HCT116 (cell line): ENCODE measurements at regions not wholly inside any gene's neighbourhood (a gene's known extent, or its start where the extent isn't known, plus 50 kb on each side); places are given as distances from the start of the nearest gene placed in this dataset.
"Not testable (repeated sequence)": the region's sequence is repeated elsewhere in the genome, so short reads cannot be mapped to it uniquely, and the experiment has no call there.

ENCODE experiments used
- ATAC-seq: fragments of 200-7000 bp; cut with Tn5 transposase; 2 replicates; pipeline ENCODE4 v1.9.1; 2020; ENCODE audit warnings: mild to moderate bottlenecking, moderate library complexity
- BruUV-seq: library from RNA; stranded (reverse); fragments of 400-500 nt; replicated peaks from 2 replicates; lab custom pipeline; 2021; lab: Mats Ljungman, UMichigan
- CTCF ChIA-PET: fragments of 300-600 bp; sonication (Branson Sonifier 250); formaldehyde crosslinking; loops from one replicate; lab custom pipeline; 2021; ENCODE audit warnings: antibody characterized with exemption; lab: Charles Lee
- POLR2A ChIA-PET: fragments of 300-600, 350-600 bp; sonication (Branson Sonifier 250); formaldehyde crosslinking; loops from one replicate; lab custom pipeline; 2021; ENCODE audit warnings: antibody characterized with exemption; lab: Charles Lee
- RAD21 ChIA-PET, 2 experiments: fragments of 300-600 bp; sonication (Branson Sonifier 250); formaldehyde crosslinking; loops; one replicate each; lab custom pipeline; 2023; ENCODE audit warnings: low total read pairs in 2 of 2; ENCODE audit not compliant: uncharacterized antibody in 2 of 2, unreplicated experiment in 2 of 2, low non-redundant PET in 1 of 2; lab: Charles Lee
- DNase-seq: peaks from one replicate; pipeline ENCODE4 v3.0.0-alpha.2; 2010; ENCODE audit warnings: low read depth, low spot score
- H2AFZ ChIP-seq: fragments of 200-600 bp; shearing (Covaris generic), sonication (generic); 2 replicates; pipeline ENCODE4 v1.6.1; 2017; ENCODE audit warnings: low read depth, mixed run types, mixed read lengths, antibody characterized with exemption, low read length; ENCODE audit not compliant: poor library complexity, severe bottlenecking
- H3K27ac ChIP-seq: 2 replicates; pipeline ENCODE4 v1.5.1; 2012; ENCODE audit warnings: low read depth, low read length
- H3K27me3 ChIP-seq: fragments of 200-600 bp; sonication (generic); 2 replicates; pipeline ENCODE4 v1.6.1; 2016; ENCODE audit warnings: mixed run types, low read length, mixed read lengths; ENCODE audit not compliant: insufficient read depth
- H3K36me3 ChIP-seq, 2 experiments: fragments of 200-500 bp in 1 of 2; fragments of 200-600 bp in 1 of 2; sonication (Bioruptor generic) in 1 of 2; sonication (generic) in 1 of 2; 2 replicates each; pipeline versions ENCODE4 v1.5.1 to v1.6.1; 2014 to 2016; ENCODE audit warnings: low read length in 2 of 2, inconsistent platforms in 1 of 2, mixed read lengths in 1 of 2, mixed run types in 1 of 2; ENCODE audit not compliant: insufficient read depth in 2 of 2, control insufficient read depth in 1 of 2
- H3K4me1 ChIP-seq, 2 experiments: fragments of 200-600 bp in 1 of 2; sonication (generic) in 1 of 2; 2 replicates each; pipeline versions ENCODE4 v1.5.1 to v1.6.1; 2012 to 2017; ENCODE audit warnings: low read length in 2 of 2, inconsistent platforms in 1 of 2, mild to moderate bottlenecking in 1 of 2, mixed read lengths in 1 of 2, mixed run types in 1 of 2, moderate library complexity in 1 of 2; ENCODE audit not compliant: insufficient read depth in 2 of 2, control insufficient read depth in 1 of 2
- H3K4me2 ChIP-seq: fragments of 200-600 bp; sonication (generic); 2 replicates; pipeline ENCODE4 v1.6.1; 2017; ENCODE audit warnings: mixed run types, low read length, mixed read lengths
- H3K4me3 ChIP-seq, 2 experiments: fragments of 200-600 bp in 1 of 2; sonication (generic) in 1 of 2; replicated peaks in 1 of 2; 2 replicates each; pipeline ENCODE4 v1.5.1; 2011 to 2016; ENCODE audit warnings: low read length in 2 of 2, control low read depth in 1 of 2, low read depth in 1 of 2, mild to moderate bottlenecking in 1 of 2, mixed read lengths in 1 of 2, mixed run types in 1 of 2
- H3K79me2 ChIP-seq: fragments of 200-600 bp; sonication (generic); 2 replicates; pipeline ENCODE4 v1.6.1; 2017; ENCODE audit warnings: mild to moderate bottlenecking, mixed run types, low read length, moderate library complexity, mixed read lengths; ENCODE audit not compliant: insufficient read depth
- H3K9ac ChIP-seq: fragments of 200-600 bp; sonication (generic); 2 replicates; pipeline ENCODE4 v1.6.1; 2016; ENCODE audit warnings: low read length, mixed read lengths
- H3K9me2 ChIP-seq: fragments of 200-600 bp; sonication (generic), shearing (Covaris generic); 2 replicates; pipeline ENCODE4 v1.6.1; 2017; ENCODE audit warnings: mixed run types, mild to moderate bottlenecking, moderate library complexity; ENCODE audit not compliant: insufficient read depth
- H3K9me3 ChIP-seq, 2 experiments: fragments of 200-500 bp in 1 of 2; fragments of 200-600 bp in 1 of 2; sonication (Bioruptor generic) in 1 of 2; sonication (generic) in 1 of 2; 2 replicates each; pipeline ENCODE4 v1.6.1; 2014 to 2017; ENCODE audit warnings: low read length in 2 of 2, mixed read lengths in 2 of 2, inconsistent platforms in 1 of 2, low read depth in 1 of 2, mild to moderate bottlenecking in 1 of 2, mixed run types in 1 of 2, moderate library complexity in 1 of 2; ENCODE audit not compliant: control insufficient read depth in 1 of 2, insufficient read depth in 1 of 2
- H4K20me1 ChIP-seq: fragments of 200-600 bp; sonication (generic), shearing (Covaris generic); 2 replicates; pipeline ENCODE4 v1.6.1; 2017; ENCODE audit warnings: mixed run types, mild to moderate bottlenecking, moderate library complexity; ENCODE audit not compliant: insufficient read depth
- CBX3 ChIP-seq: IDR thresholded peaks from 2 replicates; pipeline ENCODE4 v1.6.1; 2012; ENCODE audit warnings: low read depth
- ELF1 ChIP-seq: IDR thresholded peaks from 2 replicates; pipeline ENCODE4 v1.6.1; 2012; ENCODE audit warnings: low read depth, borderline replicate concordance
- EZH2 ChIP-seq: fragments of 200-600 bp; sonication (generic); IDR thresholded peaks from 2 replicates; pipeline ENCODE4 v1.6.1; 2017; ENCODE audit warnings: antibody characterized with exemption, mixed run types
- EZH2phosphoT487 ChIP-seq: fragments of 200-600 bp; IDR thresholded peaks from 2 replicates; pipeline ENCODE4 v1.6.1; 2018; ENCODE audit warnings: antibody characterized with exemption, borderline replicate concordance
- MAX ChIP-seq: IDR thresholded peaks from 2 replicates; pipeline ENCODE4 v1.6.1; 2012
- POLR2A ChIP-seq: IDR thresholded peaks from 2 replicates; pipeline ENCODE4 v1.7.0; 2011; ENCODE audit warnings: borderline replicate concordance; ENCODE audit not compliant: insufficient read depth, insufficient read length; ENCODE audit errors: extremely low read depth
- RAD21 ChIP-seq: IDR thresholded peaks from 2 replicates; pipeline ENCODE4 v1.6.1; 2012; ENCODE audit warnings: low read depth, mild to moderate bottlenecking
- SIN3A ChIP-seq: IDR thresholded peaks from 2 replicates; pipeline ENCODE4 v1.6.1; 2012; ENCODE audit warnings: low read depth
- SP1 ChIP-seq: IDR thresholded peaks from 2 replicates; pipeline ENCODE4 v1.6.1; 2012; ENCODE audit warnings: low read depth
- SRF ChIP-seq: IDR thresholded peaks from 2 replicates; pipeline ENCODE4 v1.6.1; 2012; ENCODE audit warnings: low read depth
- YY1 ChIP-seq: IDR thresholded peaks from 2 replicates; pipeline ENCODE4 v1.6.1; 2011; ENCODE audit warnings: low read length, low read depth, moderate library complexity, mild to moderate bottlenecking; ENCODE audit not compliant: insufficient replicate concordance; ENCODE audit errors: extremely low read depth
- ZFX ChIP-seq: fragments of 450-650 bp; IDR thresholded peaks from 2 replicates; pipeline ENCODE4 v1.6.1; 2017
- ZNF274 ChIP-seq: fragments of 200-500 bp; sonication (Bioruptor generic); IDR thresholded peaks from 2 replicates; pipeline ENCODE4 v1.6.1; 2014; ENCODE audit warnings: mild to moderate bottlenecking, low read depth, low read length, inconsistent platforms
- intact Hi-C: fragments of 100-400 bp; cut with micrococcal nuclease; formaldehyde crosslinking; loops from 2 replicates; pipeline ENCODE4 v1.10.0; 2022
- TF ChIP-seq, protein P1 (sequence below): IDR thresholded peaks from 2 replicates; pipeline ENCODE4 v1.6.1; 2011; ENCODE audit warnings: mild to moderate bottlenecking, low read length, moderate library complexity; ENCODE audit not compliant: insufficient replicate concordance; ENCODE audit errors: extremely low read depth

DNA sequence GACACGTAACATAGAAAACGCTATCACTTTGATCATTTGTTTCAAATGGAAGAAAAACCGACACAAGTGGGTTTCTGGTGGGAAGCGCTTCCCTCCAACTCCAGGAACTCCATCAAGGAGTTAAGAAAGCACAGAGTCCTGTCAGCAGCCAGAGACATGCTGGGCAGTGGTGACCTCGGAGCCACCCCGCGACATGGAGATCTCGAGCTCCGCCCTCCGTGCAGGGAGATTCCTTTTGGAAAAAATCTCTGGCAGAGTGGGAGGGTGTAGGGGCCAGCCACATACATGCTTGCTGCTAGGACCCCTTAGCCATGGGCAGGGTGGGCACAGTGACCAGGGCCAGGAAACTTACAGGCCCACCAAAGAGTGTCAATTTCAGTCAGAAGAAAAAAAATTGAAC lies 138.9 kb downstream of the GPCPD1 start:
- H3K27me3 ChIP-seq, H3K4me2 ChIP-seq, ATAC-seq, H3K9ac ChIP-seq, H3K36me3 ChIP-seq, H3K4me3 ChIP-seq, H3K9me3 ChIP-seq, H3K4me1 ChIP-seq, POLR2A ChIA-PET, CTCF ChIA-PET, H3K9me2 ChIP-seq, DNase-seq, H3K27ac ChIP-seq, H2AFZ ChIP-seq, intact Hi-C loops, RAD21 ChIA-PET, H4K20me1 ChIP-seq, BruUV-seq, H3K79me2 ChIP-seq: not testable (repeated sequence)

- H3K27me3 ChIP-seq, result no peaks in the 10 kb centered on the region
- no peaks in the 10 kb centered on the region for H3K79me2 ChIP-seq
- ChIA-PET RAD21 (no interaction called here), POLR2A (no interaction called here), CTCF (no interaction called here)
- DNase-seq (no peak), ATAC-seq (no peak)
- TF ChIP-seq YY1, result no peak
- TF ChIP-seq, protein P1, sequence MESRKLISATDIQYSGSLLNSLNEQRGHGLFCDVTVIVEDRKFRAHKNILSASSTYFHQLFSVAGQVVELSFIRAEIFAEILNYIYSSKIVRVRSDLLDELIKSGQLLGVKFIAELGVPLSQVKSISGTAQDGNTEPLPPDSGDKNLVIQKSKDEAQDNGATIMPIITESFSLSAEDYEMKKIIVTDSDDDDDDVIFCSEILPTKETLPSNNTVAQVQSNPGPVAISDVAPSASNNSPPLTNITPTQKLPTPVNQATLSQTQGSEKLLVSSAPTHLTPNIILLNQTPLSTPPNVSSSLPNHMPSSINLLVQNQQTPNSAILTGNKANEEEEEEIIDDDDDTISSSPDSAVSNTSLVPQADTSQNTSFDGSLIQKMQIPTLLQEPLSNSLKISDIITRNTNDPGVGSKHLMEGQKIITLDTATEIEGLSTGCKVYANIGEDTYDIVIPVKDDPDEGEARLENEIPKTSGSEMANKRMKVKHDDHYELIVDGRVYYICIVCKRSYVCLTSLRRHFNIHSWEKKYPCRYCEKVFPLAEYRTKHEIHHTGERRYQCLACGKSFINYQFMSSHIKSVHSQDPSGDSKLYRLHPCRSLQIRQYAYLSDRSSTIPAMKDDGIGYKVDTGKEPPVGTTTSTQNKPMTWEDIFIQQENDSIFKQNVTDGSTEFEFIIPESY, result no peak
- no peak for TF ChIP-seq EZH2
- TF ChIP-seq EZH2phosphoT487, result no peak
- TF ChIP-seq SIN3A, result no peak
- no peak for TF ChIP-seq RAD21
- no peak for TF ChIP-seq SP1
- no peak for TF ChIP-seq POLR2A
- no peak for TF ChIP-seq SRF
- TF ChIP-seq CBX3, result no peak
- no peak for TF ChIP-seq ZFX
- TF ChIP-seq ELF1, result no peak
- TF ChIP-seq ZNF274, result no peak
- no peak for TF ChIP-seq MAX
- H3K4me1 ChIP-seq, result no peaks in the 10 kb centered on the region
- no peaks in the 10 kb centered on the region for H3K9me2 ChIP-seq
- no peak overlapping the region for H3K27ac ChIP-seq
- H3K9ac ChIP-seq, result no peak overlapping the region
- BruUV-seq, result no TSS peak
- intact Hi-C loops, result no loop called here
- no peaks in the 10 kb centered on the region for H3K36me3 ChIP-seq
- no peak overlapping the region for H3K4me2 ChIP-seq
- no peak overlapping the region for H2AFZ ChIP-seq
- no peak overlapping the region for H3K4me3 ChIP-seq
- no peaks in the 10 kb centered on the region for H4K20me1 ChIP-seq
- no peaks in the 10 kb centered on the region for H3K9me3 ChIP-seq
Measured at GRCh38 chr20:5471368-5471767, 139.4 kb downstream of the GPCPD1 start.
